Liver (tissue), 8 donors: ENCODE measurements at regions not wholly inside any gene's neighbourhood (a gene's known extent, or its start where the extent isn't known, plus 50 kb on each side); places are given as distances from the start of the nearest gene placed in this dataset.

ENCODE experiments used
- DNase-seq: peaks from one replicate; pipeline ENCODE4 v3.0.0-alpha.2; 2017; ENCODE audit warnings: low spot score
- H3K27ac ChIP-seq, 2 donors: one replicate each; pipeline ENCODE4 v1.7.0; 2013; ENCODE audit warnings: inconsistent platforms in 2 of 2, low read length in 2 of 2, control low read depth in 1 of 2, low read depth in 1 of 2, mild to moderate bottlenecking in 1 of 2
- H3K27me3 ChIP-seq, 4 donors: one replicate each; pipeline versions ENCODE4 v1.6.1 to v1.7.0; 2013; ENCODE audit warnings: low read length in 3 of 4, inconsistent platforms in 1 of 4, mild to moderate bottlenecking in 1 of 4, moderate library complexity in 1 of 4; ENCODE audit not compliant: control insufficient read depth in 4 of 4, insufficient read depth in 4 of 4
- H3K36me3 ChIP-seq, 4 donors: one replicate each; pipeline versions ENCODE4 v1.6.1 to v1.7.0; 2013; ENCODE audit warnings: low read length in 3 of 4, mild to moderate bottlenecking in 3 of 4, low read depth in 1 of 4, moderate library complexity in 1 of 4; ENCODE audit not compliant: control insufficient read depth in 4 of 4, insufficient read depth in 3 of 4
- H3K4me1 ChIP-seq, 4 donors: one replicate each; pipeline versions ENCODE4 v1.6.1 to v1.7.0; 2013; ENCODE audit warnings: low read length in 3 of 4, mild to moderate bottlenecking in 3 of 4, moderate library complexity in 1 of 4; ENCODE audit not compliant: control insufficient read depth in 4 of 4, insufficient read depth in 4 of 4
- H3K4me3 ChIP-seq, 3 donors: one replicate each; pipeline versions ENCODE4 v1.6.1 to v1.7.0; 2013; ENCODE audit warnings: low read length in 3 of 3, control low read depth in 1 of 3, low read depth in 1 of 3, mild to moderate bottlenecking in 1 of 3
- H3K9ac ChIP-seq, 2 donors: one replicate each; pipeline ENCODE4 v1.7.0; 2013; ENCODE audit warnings: low read length in 2 of 2, mild to moderate bottlenecking in 2 of 2, moderate library complexity in 2 of 2, control low read depth in 1 of 2, low read depth in 1 of 2
- H3K9me3 ChIP-seq, 4 donors: one replicate each; pipeline versions ENCODE4 v1.6.1 to v1.7.0; 2013; ENCODE audit warnings: low read length in 3 of 4; ENCODE audit not compliant: control insufficient read depth in 4 of 4
- FOXA1 ChIP-seq: IDR thresholded peaks from 2 replicates; pipeline ENCODE4 v1.6.1; 2016; ENCODE audit warnings: antibody characterized with exemption
- FOXA2 ChIP-seq: IDR thresholded peaks from 2 replicates; pipeline ENCODE4 v1.6.1; 2016; ENCODE audit warnings: antibody characterized with exemption
- GABPA ChIP-seq, 2 donors: IDR thresholded peaks in 1 of 2; conservative IDR thresholded peaks in 1 of 2; 2 replicates each; pipeline ENCODE4 v1.6.1; 2016; ENCODE audit warnings: antibody characterized with exemption in 2 of 2, mild to moderate bottlenecking in 1 of 2, moderate library complexity in 1 of 2
- HNF4A ChIP-seq, 2 donors: conservative IDR thresholded peaks; 2 replicates each; pipeline ENCODE4 v1.6.1; 2016; ENCODE audit warnings: antibody characterized with exemption in 2 of 2, mild to moderate bottlenecking in 2 of 2
- HNF4G ChIP-seq: IDR thresholded peaks from 2 replicates; pipeline ENCODE4 v1.6.1; 2016; ENCODE audit warnings: antibody characterized with exemption
- JUND ChIP-seq, 2 donors: IDR thresholded peaks; 2 replicates each; pipeline ENCODE4 v1.6.1; 2016; ENCODE audit warnings: antibody characterized with exemption in 2 of 2
- NR2F2 ChIP-seq: IDR thresholded peaks from 2 replicates; pipeline ENCODE4 v1.6.1; 2016; ENCODE audit warnings: antibody characterized with exemption
- RAD21 ChIP-seq, 2 donors: IDR thresholded peaks; 2 replicates each; pipeline ENCODE4 v1.6.1; 2016; ENCODE audit warnings: antibody characterized with exemption in 2 of 2, mild to moderate bottlenecking in 2 of 2
- RXRA ChIP-seq, 2 donors: IDR thresholded peaks; 2 replicates each; pipeline ENCODE4 v1.6.1; 2017 to 2018; ENCODE audit warnings: antibody characterized with exemption in 2 of 2, mild to moderate bottlenecking in 1 of 2
- SP1 ChIP-seq: IDR thresholded peaks from 2 replicates; pipeline ENCODE4 v1.6.1; 2018; ENCODE audit warnings: antibody characterized with exemption, mild to moderate bottlenecking
- TAF1 ChIP-seq: conservative IDR thresholded peaks from 2 replicates; pipeline ENCODE4 v1.6.1; 2016; ENCODE audit warnings: antibody characterized with exemption, mild to moderate bottlenecking
- YY1 ChIP-seq: IDR thresholded peaks from 2 replicates; pipeline ENCODE4 v1.6.1; 2016; ENCODE audit warnings: antibody characterized with exemption, mild to moderate bottlenecking
- WGBS: extraction: QIAGEN DNeasy Blood & Tissue Kit; methylation state at CpG from one replicate; pipeline ENCODE4 v1.1.7; 2013; 5-methylcytosine and 5-hydroxymethylcytosine counted together
- TF ChIP-seq, protein P1 (sequence below): IDR thresholded peaks from 2 replicates; pipeline ENCODE4 v1.6.1; 2016; ENCODE audit warnings: antibody characterized with exemption
- TF ChIP-seq, protein P2 (sequence below): fragments of 150-350 bp; IDR thresholded peaks from 2 replicates; pipeline ENCODE4 v1.5.1; 2017; ENCODE audit warnings: improper control_type of control experiment, low read depth, low read length; ENCODE audit not compliant: missing input control
- TF ChIP-seq, protein P3 (sequence below): IDR thresholded peaks from 2 replicates; pipeline ENCODE4 v1.6.1; 2016; ENCODE audit warnings: antibody characterized with exemption
- TF ChIP-seq, protein P4 (sequence below): IDR thresholded peaks from 2 replicates; pipeline ENCODE4 v1.6.1; 2016; ENCODE audit warnings: antibody characterized with exemption
- TF ChIP-seq, protein P5 (sequence below): IDR thresholded peaks from 2 replicates; pipeline ENCODE4 v1.6.1; 2016; ENCODE audit warnings: antibody characterized with exemption, mild to moderate bottlenecking
- donor health status: healthy.
- donor health status: healthy.
- donor health status: healthy.
- donor health status: healthy.
- donor health status: healthy.

DNA sequence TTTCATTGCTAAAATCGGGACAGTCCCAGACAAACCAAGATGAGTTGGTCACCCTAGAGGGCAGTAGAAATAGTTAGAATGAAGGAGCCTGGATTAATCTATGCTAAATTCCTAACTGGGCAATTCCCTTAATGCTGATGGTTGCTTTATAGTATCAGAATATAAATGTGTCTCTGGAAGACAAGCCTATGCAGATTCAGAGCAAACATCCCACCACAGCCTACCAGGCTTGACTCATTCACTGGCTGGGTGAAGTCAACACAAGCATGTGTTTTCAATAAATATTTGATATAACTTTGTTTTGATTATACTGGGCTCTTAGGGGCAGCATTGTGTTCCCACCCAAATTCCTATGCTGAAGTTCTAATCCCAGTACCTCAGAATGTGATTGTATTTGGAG, 79.3 kb downstream of the RMI1 start:
- TF ChIP-seq YY1 (no peak), HNF4G (no peak), TAF1 (no peak), FOXA2 (no peak), RXRA (IDR thresholded peaks at IDR 0.05) (no peak), SP1 (no peak), GABPA (IDR thresholded peaks at IDR 0.05 in 1 of 2, conservative IDR thresholded peaks at IDR 0.05 in 1 of 2) (no peak), RAD21 (IDR thresholded peaks at IDR 0.05) (no peak), HNF4A (conservative IDR thresholded peaks at IDR 0.05) (no peak), NR2F2 (no peak), JUND (IDR thresholded peaks at IDR 0.05) (no peak)
- TF ChIP-seq, protein P1, sequence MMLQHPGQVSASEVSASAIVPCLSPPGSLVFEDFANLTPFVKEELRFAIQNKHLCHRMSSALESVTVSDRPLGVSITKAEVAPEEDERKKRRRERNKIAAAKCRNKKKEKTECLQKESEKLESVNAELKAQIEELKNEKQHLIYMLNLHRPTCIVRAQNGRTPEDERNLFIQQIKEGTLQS: no peak
- TF ChIP-seq, protein P2, sequence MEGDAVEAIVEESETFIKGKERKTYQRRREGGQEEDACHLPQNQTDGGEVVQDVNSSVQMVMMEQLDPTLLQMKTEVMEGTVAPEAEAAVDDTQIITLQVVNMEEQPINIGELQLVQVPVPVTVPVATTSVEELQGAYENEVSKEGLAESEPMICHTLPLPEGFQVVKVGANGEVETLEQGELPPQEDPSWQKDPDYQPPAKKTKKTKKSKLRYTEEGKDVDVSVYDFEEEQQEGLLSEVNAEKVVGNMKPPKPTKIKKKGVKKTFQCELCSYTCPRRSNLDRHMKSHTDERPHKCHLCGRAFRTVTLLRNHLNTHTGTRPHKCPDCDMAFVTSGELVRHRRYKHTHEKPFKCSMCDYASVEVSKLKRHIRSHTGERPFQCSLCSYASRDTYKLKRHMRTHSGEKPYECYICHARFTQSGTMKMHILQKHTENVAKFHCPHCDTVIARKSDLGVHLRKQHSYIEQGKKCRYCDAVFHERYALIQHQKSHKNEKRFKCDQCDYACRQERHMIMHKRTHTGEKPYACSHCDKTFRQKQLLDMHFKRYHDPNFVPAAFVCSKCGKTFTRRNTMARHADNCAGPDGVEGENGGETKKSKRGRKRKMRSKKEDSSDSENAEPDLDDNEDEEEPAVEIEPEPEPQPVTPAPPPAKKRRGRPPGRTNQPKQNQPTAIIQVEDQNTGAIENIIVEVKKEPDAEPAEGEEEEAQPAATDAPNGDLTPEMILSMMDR: no peak
- TF ChIP-seq, protein P3, sequence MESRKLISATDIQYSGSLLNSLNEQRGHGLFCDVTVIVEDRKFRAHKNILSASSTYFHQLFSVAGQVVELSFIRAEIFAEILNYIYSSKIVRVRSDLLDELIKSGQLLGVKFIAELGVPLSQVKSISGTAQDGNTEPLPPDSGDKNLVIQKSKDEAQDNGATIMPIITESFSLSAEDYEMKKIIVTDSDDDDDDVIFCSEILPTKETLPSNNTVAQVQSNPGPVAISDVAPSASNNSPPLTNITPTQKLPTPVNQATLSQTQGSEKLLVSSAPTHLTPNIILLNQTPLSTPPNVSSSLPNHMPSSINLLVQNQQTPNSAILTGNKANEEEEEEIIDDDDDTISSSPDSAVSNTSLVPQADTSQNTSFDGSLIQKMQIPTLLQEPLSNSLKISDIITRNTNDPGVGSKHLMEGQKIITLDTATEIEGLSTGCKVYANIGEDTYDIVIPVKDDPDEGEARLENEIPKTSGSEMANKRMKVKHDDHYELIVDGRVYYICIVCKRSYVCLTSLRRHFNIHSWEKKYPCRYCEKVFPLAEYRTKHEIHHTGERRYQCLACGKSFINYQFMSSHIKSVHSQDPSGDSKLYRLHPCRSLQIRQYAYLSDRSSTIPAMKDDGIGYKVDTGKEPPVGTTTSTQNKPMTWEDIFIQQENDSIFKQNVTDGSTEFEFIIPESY: no peak
- TF ChIP-seq, protein P4, sequence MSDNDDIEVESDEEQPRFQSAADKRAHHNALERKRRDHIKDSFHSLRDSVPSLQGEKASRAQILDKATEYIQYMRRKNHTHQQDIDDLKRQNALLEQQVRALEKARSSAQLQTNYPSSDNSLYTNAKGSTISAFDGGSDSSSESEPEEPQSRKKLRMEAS: no peak
- TF ChIP-seq, protein P5, sequence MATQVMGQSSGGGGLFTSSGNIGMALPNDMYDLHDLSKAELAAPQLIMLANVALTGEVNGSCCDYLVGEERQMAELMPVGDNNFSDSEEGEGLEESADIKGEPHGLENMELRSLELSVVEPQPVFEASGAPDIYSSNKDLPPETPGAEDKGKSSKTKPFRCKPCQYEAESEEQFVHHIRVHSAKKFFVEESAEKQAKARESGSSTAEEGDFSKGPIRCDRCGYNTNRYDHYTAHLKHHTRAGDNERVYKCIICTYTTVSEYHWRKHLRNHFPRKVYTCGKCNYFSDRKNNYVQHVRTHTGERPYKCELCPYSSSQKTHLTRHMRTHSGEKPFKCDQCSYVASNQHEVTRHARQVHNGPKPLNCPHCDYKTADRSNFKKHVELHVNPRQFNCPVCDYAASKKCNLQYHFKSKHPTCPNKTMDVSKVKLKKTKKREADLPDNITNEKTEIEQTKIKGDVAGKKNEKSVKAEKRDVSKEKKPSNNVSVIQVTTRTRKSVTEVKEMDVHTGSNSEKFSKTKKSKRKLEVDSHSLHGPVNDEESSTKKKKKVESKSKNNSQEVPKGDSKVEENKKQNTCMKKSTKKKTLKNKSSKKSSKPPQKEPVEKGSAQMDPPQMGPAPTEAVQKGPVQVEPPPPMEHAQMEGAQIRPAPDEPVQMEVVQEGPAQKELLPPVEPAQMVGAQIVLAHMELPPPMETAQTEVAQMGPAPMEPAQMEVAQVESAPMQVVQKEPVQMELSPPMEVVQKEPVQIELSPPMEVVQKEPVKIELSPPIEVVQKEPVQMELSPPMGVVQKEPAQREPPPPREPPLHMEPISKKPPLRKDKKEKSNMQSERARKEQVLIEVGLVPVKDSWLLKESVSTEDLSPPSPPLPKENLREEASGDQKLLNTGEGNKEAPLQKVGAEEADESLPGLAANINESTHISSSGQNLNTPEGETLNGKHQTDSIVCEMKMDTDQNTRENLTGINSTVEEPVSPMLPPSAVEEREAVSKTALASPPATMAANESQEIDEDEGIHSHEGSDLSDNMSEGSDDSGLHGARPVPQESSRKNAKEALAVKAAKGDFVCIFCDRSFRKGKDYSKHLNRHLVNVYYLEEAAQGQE: no peak
- Histone ChIP-seq H3K4me3 (no peak overlapping the region), H3K36me3 (no peaks in the 10 kb centered on the region), H3K4me1 (peaks cover 0 to 6% (median 0%) of the 10 kb centered on the region in 4 donors), H3K27me3 (no peaks in the 10 kb centered on the region), H3K27ac (no peak overlapping the region), H3K9ac (no peak overlapping the region), H3K9me3 (no peaks in the 10 kb centered on the region)
- 86% methylated on average over 1 of the region's 1 CpG for WGBS
- DNase-seq: no peak

DNA sequence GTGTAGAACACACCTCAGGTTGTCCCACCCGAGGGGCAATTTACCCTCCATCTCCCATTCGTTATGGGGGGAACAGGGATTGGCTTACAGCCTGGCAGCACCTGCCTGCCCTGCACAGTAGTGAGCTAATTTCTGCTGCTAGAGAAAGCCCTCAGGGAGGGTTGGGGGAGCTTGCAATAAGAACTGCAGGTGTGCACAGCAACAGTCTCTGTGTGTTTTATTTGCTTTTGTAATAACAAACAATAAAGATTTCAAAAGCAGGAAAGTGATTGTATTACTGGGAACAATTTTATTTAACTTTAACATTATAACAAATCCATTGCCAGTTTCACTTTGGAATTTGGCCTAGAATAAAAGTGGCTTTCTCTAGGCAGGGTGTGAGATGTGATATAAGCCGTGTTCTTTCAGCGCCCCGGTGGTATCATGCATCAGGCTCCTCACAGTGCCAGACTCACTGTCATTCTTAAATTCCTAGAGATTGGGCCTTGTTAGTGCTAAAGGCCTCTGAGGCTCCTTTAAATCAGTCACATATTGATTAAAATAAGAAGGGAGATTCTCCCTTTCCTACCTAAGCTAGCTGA, 81.1 kb downstream of the RMI1 start:
- Histone ChIP-seq H3K9me3 (no peaks in the 10 kb centered on the region), H3K27me3 (no peaks in the 10 kb centered on the region), H3K4me1 (no peaks in the 10 kb centered on the region), H3K4me3 (no peak overlapping the region), H3K27ac (no peak overlapping the region), H3K9ac (no peak overlapping the region), H3K36me3 (no peaks in the 10 kb centered on the region)
- TF ChIP-seq YY1: no peak
- no peak for TF ChIP-seq FOXA1
- 72% methylated on average over 5 of the region's 5 CpGs for WGBS
- no peak for DNase-seq
